GM12891 (cell line): ENCODE measurements at regions not wholly inside any gene's neighbourhood (a gene's known extent, or its start where the extent isn't known, plus 50 kb on each side); places are given as distances from the start of the nearest gene placed in this dataset.

Experiments used
- DNase-seq: peaks from one replicate; pipeline ENCODE4 v3.0.0; 2011; ENCODE audit warnings: low spot score; ENCODE audit not compliant: insufficient read length
- FAIRE-seq: peaks from 2 replicates; lab custom pipeline; 2011; peaks lifted over from hg19 to GRCh38; lab: Jason Lieb, UNC
- PAX5 ChIP-seq: IDR thresholded peaks from 2 replicates; pipeline ENCODE4 v1.6.1; 2011; ENCODE audit warnings: low read length, moderate library complexity, mild to moderate bottlenecking; ENCODE audit not compliant: insufficient read depth, severe bottlenecking
- POLR2A ChIP-seq: IDR thresholded peaks from 2 replicates; pipeline ENCODE4 v1.6.1; 2011; ENCODE audit warnings: low read depth, low read length, control low read depth
- POLR2AphosphoS5 ChIP-seq: IDR thresholded peaks from 2 replicates; pipeline ENCODE4 v1.6.1; 2011; ENCODE audit warnings: low read depth, low read length, control low read depth
- POU2F2 ChIP-seq: IDR thresholded peaks from 2 replicates; pipeline ENCODE4 v1.6.1; 2011; ENCODE audit warnings: low read depth, mild to moderate bottlenecking, control low read depth, low read length, moderate library complexity
- SPI1 ChIP-seq: IDR thresholded peaks from 2 replicates; pipeline ENCODE4 v1.6.1; 2011; ENCODE audit warnings: low read depth, low read length, control low read depth
- TAF1 ChIP-seq: IDR thresholded peaks from 2 replicates; pipeline ENCODE4 v1.6.1; 2011; ENCODE audit warnings: low read depth, low read length, control low read depth

GRCh38 chr18:60599267-60599666, 226.7 kb upstream of the MC4R start:
- FAIRE-seq: no peak

GRCh38 chr18:60599995-60600394, 227.4 kb upstream of the MC4R start:
- no peak for DNase-seq
- no peak for TF ChIP-seq PAX5
- no peak for TF ChIP-seq POLR2A
- no peak for TF ChIP-seq POU2F2
- no peak for TF ChIP-seq SPI1
- no peak for TF ChIP-seq TAF1
- no peak for TF ChIP-seq POLR2AphosphoS5
- FAIRE-seq: no peak

More at GRCh38 chr18:60599267-60599666, 226.7 kb upstream of the MC4R start:
- no peak for DNase-seq
- TF ChIP-seq POLR2AphosphoS5 (no peak), SPI1 (peak; percentile 58), TAF1 (no peak), POLR2A (no peak)

GRCh38 chr18:60601249-60601648, 228.7 kb upstream of the MC4R start:
- no peak for FAIRE-seq
- no peak for DNase-seq
- no peak for TF ChIP-seq POLR2A
- no peak for TF ChIP-seq POLR2AphosphoS5
- no peak for TF ChIP-seq SPI1
- TF ChIP-seq POU2F2: no peak
- TF ChIP-seq TAF1: no peak
- no peak for TF ChIP-seq PAX5

- TF ChIP-seq TAF1 (no peak), PAX5 (no peak), POLR2A (no peak), SPI1 (no peak), POU2F2 (no peak), POLR2AphosphoS5 (no peak)
- DNase-seq: no peak
- FAIRE-seq: no peak
Measured at GRCh38 chr18:60623331-60623730, 250.8 kb upstream of the MC4R start.

- TF ChIP-seq TAF1 (no peak), POU2F2 (no peak), SPI1 (no peak), POLR2A (no peak), PAX5 (no peak), POLR2AphosphoS5 (no peak)
- no peak for DNase-seq
- FAIRE-seq: no peak
Measured at GRCh38 chr18:60624207-60624606, 251.6 kb upstream of the MC4R start.

GRCh38 chr18:60639836-60640235, 267.3 kb upstream of the MC4R start:
- TF ChIP-seq POLR2AphosphoS5: no peak
- no peak for TF ChIP-seq SPI1
- no peak for TF ChIP-seq PAX5
- no peak for TF ChIP-seq TAF1
- no peak for TF ChIP-seq POU2F2
- no peak for TF ChIP-seq POLR2A
- FAIRE-seq: no peak
- no peak for DNase-seq

- TF ChIP-seq POU2F2 (no peak), SPI1 (no peak), TAF1 (no peak), POLR2A (no peak)
- FAIRE-seq (no peak), DNase-seq (no peak)
Measured at GRCh38 chr18:60643009-60643408, 270.4 kb upstream of the MC4R start.

GRCh38 chr18:60646725-60647124, 274.1 kb upstream of the MC4R start:
- FAIRE-seq (no peak), DNase-seq (no peak)
- no peak for TF ChIP-seq POLR2A
- no peak for TF ChIP-seq PAX5
- TF ChIP-seq TAF1: no peak
- no peak for TF ChIP-seq POU2F2

- no peak; the same call in 1 of the 2 replicates for TF ChIP-seq POU2F2
- TF ChIP-seq POLR2A: no peak
- TF ChIP-seq SPI1: no peak
- no peak for TF ChIP-seq PAX5
- no peak for TF ChIP-seq POLR2AphosphoS5
- no peak for TF ChIP-seq TAF1
- FAIRE-seq (no peak), DNase-seq (no peak)
Measured at GRCh38 chr18:60649107-60649506, 276.5 kb upstream of the MC4R start.

GRCh38 chr18:60649842-60650536, 277.4 kb upstream of the MC4R start:
- FAIRE-seq (no peak), DNase-seq (no peak)
- TF ChIP-seq POLR2AphosphoS5 (no peak), POU2F2 (no peak), PAX5 (no peak), TAF1 (no peak), POLR2A (no peak), SPI1 (no peak)

GRCh38 chr18:60654298-60654697, 281.7 kb upstream of the MC4R start:
- TF ChIP-seq SPI1: no peak
- no peak for TF ChIP-seq POLR2A
- DNase-seq: no peak
- FAIRE-seq: no peak

- TF ChIP-seq POLR2A (no peak), POLR2AphosphoS5 (no peak), TAF1 (no peak), POU2F2 (no peak), PAX5 (no peak), SPI1 (peak; percentile 24; the same call in 1 of the 2 replicates)
- DNase-seq: no peak
- no peak for FAIRE-seq
Measured at GRCh38 chr18:60656553-60656952, 284.0 kb upstream of the MC4R start.
